Activated T-cell treated with anti-CD3 and anti-CD28 coated beads, Interleukin-2, amount 50 U/mL, for 48 hours (primary cell): ENCODE measurements at regions not wholly inside any gene's neighbourhood (a gene's known extent, or its start where the extent isn't known, plus 50 kb on each side); places are given as distances from the start of the nearest gene placed in this dataset.

ENCODE experiments used
- DNase-seq, 2 experiments: peaks; one replicate each; pipeline ENCODE4 v3.0.0-alpha.2; 2020

- no peak for DNase-seq
Observed at GRCh38 chr1:221944247-221944870, 202.5 kb upstream of the DUSP10 start.

- no peak for DNase-seq
Observed at GRCh38 chr1:221940631-221941030, 198.7 kb upstream of the DUSP10 start.

- no peak for DNase-seq
Observed at GRCh38 chr1:221939607-221940006, 197.7 kb upstream of the DUSP10 start.

GRCh38 chr1:221937155-221937953, 195.5 kb upstream of the DUSP10 start:
- no peak for DNase-seq

- DNase-seq, result no peak
Observed at GRCh38 chr1:221933814-221934213, 191.9 kb upstream of the DUSP10 start.

- DNase-seq, result no peak
Observed at GRCh38 chr1:221926441-221926840, 184.6 kb upstream of the DUSP10 start.

- DNase-seq, result no peak
Observed at GRCh38 chr1:221925947-221926346, 184.1 kb upstream of the DUSP10 start.

- DNase-seq, result no peak
Observed at GRCh38 chr1:221923929-221924598, 182.2 kb upstream of the DUSP10 start.

- DNase-seq, result no peak
Observed at GRCh38 chr1:221921936-221922335, 180.0 kb upstream of the DUSP10 start.

GRCh38 chr1:221919743-221920142, 177.9 kb upstream of the DUSP10 start:
- DNase-seq, result no peak

- no peak for DNase-seq
Observed at GRCh38 chr1:221919341-221919740, 177.5 kb upstream of the DUSP10 start.

GRCh38 chr1:221916176-221916575, 174.3 kb upstream of the DUSP10 start:
- no peak for DNase-seq

- no peak for DNase-seq
Observed at GRCh38 chr1:221915764-221916163, 173.9 kb upstream of the DUSP10 start.

GRCh38 chr1:221913351-221913892, 171.5 kb upstream of the DUSP10 start:
- DNase-seq, result no peak

GRCh38 chr1:221912230-221912629, 170.3 kb upstream of the DUSP10 start:
- DNase-seq, result peak in 1 of 2 experiments; percentile 31

GRCh38 chr1:221911714-221912113, 169.8 kb upstream of the DUSP10 start:
- no peak for DNase-seq

GRCh38 chr1:221910222-221910621, 168.3 kb upstream of the DUSP10 start:
- DNase-seq, result no peak

- DNase-seq, result no peak
Observed at GRCh38 chr1:221908573-221908972, 166.7 kb upstream of the DUSP10 start.

- DNase-seq, result no peak
Observed at GRCh38 chr1:221907166-221907932, 165.5 kb upstream of the DUSP10 start.

- no peak for DNase-seq
Observed at GRCh38 chr1:221905802-221906201, 163.9 kb upstream of the DUSP10 start.

GRCh38 chr1:221904319-221904718, 162.4 kb upstream of the DUSP10 start:
- no peak for DNase-seq

GRCh38 chr1:221903594-221903993, 161.7 kb upstream of the DUSP10 start:
- DNase-seq, result no peak

GRCh38 chr1:221902961-221903360, 161.1 kb upstream of the DUSP10 start:
- no peak for DNase-seq
